ENCODE measurements at regions not wholly inside any gene's neighbourhood (a gene's known extent, or its start where the extent isn't known, plus 50 kb on each side); places are given as distances from the start of the nearest gene placed in this dataset.
A peak's percentile ranks its signal among the peaks of the same experiment; 100 is the strongest.

DNA sequence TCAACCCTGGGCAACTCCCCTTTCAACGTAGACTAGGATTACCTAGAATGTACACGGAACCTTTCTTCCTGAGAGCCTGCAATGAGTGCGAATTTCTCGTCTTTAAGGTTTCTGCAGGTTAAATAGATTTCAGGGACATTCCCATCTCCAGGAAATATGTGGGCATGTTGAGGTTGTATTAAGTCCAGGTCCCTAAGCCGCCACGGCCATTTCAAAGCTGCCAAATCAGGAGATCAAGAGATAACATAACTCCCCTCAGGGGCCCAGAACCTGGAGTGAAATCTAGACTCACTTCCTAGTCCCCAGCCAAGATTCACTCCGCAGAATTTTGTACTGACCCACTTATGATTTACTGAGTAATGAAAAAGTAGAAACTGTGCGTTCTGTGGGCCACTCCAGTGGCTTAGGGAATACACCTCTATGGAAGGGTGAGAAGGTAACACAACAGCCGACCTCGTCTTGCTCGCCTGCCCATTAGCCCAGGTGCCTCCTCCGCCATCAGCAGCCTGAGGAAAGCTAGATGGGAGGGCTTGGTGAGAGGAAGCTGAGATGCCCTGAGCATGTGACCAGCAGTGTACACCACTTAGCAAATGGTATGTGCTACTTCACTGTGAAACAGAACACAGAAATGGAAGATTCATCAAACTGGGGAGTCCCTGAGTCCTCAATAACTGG lies 98.5 kb upstream of the SOX1 start:
- Histone ChIP-seq H3K27me3 (no peaks in the 10 kb centered on the region), H3K4me1 (no peaks in the 10 kb centered on the region), H3K36me3 (no peaks in the 10 kb centered on the region), H3K9me3 (no peaks in the 10 kb centered on the region), H3K27ac (no peak overlapping the region), H3K4me3 (no peak overlapping the region)
- TF ChIP-seq CTCF (IDR thresholded peaks at IDR 0.05) (no peak), POLR2AphosphoS5 (IDR thresholded peaks at IDR 0.05) (no peak), POLR2A (IDR thresholded peaks at IDR 0.05) (no peak), EP300 (IDR thresholded peaks at IDR 0.05) (no peak)
- ATAC-seq (ENCODE audit: low FRiP score in 2 of 2): no peak
- WGBS, 2 donors: 88 to 92% methylated on average over 12 of the region's 12 CpGs
- no peak for DNase-seq

DNA sequence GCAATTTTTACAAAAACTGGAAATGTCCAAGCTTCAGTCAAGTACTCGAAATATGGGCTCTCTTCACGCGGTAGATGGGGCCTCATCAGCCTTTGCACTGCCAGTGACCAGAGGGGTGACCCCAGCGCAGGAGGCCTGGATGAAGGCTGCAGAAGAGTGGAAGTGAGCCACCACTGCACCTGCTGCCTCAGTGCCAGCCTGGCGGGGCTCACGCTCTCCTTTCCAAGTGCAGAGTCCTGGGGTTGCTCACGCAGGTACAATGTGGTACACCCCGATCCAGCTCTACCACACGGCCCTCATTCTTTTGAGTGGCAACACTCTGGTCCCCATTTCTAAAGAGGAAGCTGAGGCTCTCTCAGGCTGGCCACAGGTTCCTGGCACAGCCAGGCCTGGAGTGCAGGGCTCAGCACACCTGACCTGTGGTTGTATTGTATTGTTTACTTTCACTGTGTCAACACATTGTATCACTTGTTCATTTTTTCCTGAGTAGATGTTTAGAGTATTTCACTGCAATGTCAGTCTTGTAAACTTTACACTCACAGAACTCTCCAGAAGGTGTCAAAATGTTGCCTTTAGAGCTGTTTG lies 97.3 kb upstream of the SOX1 start:
- DNase-seq: no peak
- ATAC-seq (ENCODE audit: low FRiP score in 2 of 2): peak in 1 of 2 donors; percentile 43
- Histone ChIP-seq H3K9me3 (no peaks in the 10 kb centered on the region), H3K4me3 (no peak overlapping the region), H3K27me3 (no peaks in the 10 kb centered on the region), H3K27ac (no peak overlapping the region), H3K4me1 (peaks cover 0 to 6% (median 0%) of the 10 kb centered on the region in 4 donors), H3K36me3 (no peaks in the 10 kb centered on the region)
- WGBS, 2 donors: 84% methylated on average over 9 of the region's 9 CpGs
- TF ChIP-seq EP300 (IDR thresholded peaks at IDR 0.05) (no peak), POLR2AphosphoS5 (IDR thresholded peaks at IDR 0.05) (no peak), CTCF (IDR thresholded peaks at IDR 0.05) (no peak)

GRCh38 chr13:111970494-111971141 lies 96.3 kb upstream of the SOX1 start:
- H3K36me3 ChIP-seq: no peaks in the 10 kb centered on the region
- no peaks in the 10 kb centered on the region for H3K27me3 ChIP-seq
- 69 to 71% methylated on average over 14 to 18 of the region's 18 CpGs for WGBS, 2 donors
- ATAC-seq (ENCODE audit: low FRiP score in 2 of 2): no peak
- H3K4me1 ChIP-seq: peaks cover 0 to 6% (median 0%) of the 10 kb centered on the region in 4 donors
- H3K27ac ChIP-seq: no peak overlapping the region
- DNase-seq: no peak
- H3K4me3 ChIP-seq: no peak overlapping the region
- no peak for TF ChIP-seq CTCF (IDR thresholded peaks at IDR 0.05)
- no peak for TF ChIP-seq POLR2A (IDR thresholded peaks at IDR 0.05)
- TF ChIP-seq EP300 (IDR thresholded peaks at IDR 0.05): no peak
- TF ChIP-seq POLR2AphosphoS5 (IDR thresholded peaks at IDR 0.05): no peak
- H3K9me3 ChIP-seq: no peaks in the 10 kb centered on the region

GRCh38 chr13:111971891-111972780 lies 94.8 kb upstream of the SOX1 start:
- no peak overlapping the region for H3K4me3 ChIP-seq
- peaks cover 0 to 6% (median 0%) of the 10 kb centered on the region in 4 donors for H3K4me1 ChIP-seq
- no peaks in the 10 kb centered on the region for H3K27me3 ChIP-seq
- no peak for DNase-seq
- TF ChIP-seq CTCF (IDR thresholded peaks at IDR 0.05) (no peak), POLR2AphosphoS5 (IDR thresholded peaks at IDR 0.05) (no peak), EP300 (IDR thresholded peaks at IDR 0.05) (no peak), POLR2A (IDR thresholded peaks at IDR 0.05) (no peak)
- no peak overlapping the region for H3K27ac ChIP-seq
- no peak for ATAC-seq (ENCODE audit: low FRiP score in 2 of 2)
- no peaks in the 10 kb centered on the region for H3K9me3 ChIP-seq
- 50 to 51% methylated on average over 25 of the region's 25 CpGs for WGBS, 2 donors
- H3K36me3 ChIP-seq: no peaks in the 10 kb centered on the region
